ENCODE measurements at regions not wholly inside any gene's neighbourhood (a gene's known extent, or its start where the extent isn't known, plus 50 kb on each side); places are given as distances from the start of the nearest gene placed in this dataset.

GRCh38 chr12:124622764-124623163 lies 55.4 kb upstream of the NCOR2 start:
- TF ChIP-seq POLR2A (IDR thresholded peaks at IDR 0.05; ENCODE audit: low read depth, low read length) (no peak), CTCF (conservative IDR thresholded peaks at IDR 0.05; ENCODE audit: low read depth, low read length) (no peak), RAD21 (IDR thresholded peaks at IDR 0.05; ENCODE audit: low read length) (no peak)

Measured in IMR-90 (cell line).